HL-60 (cell line): ENCODE measurements at regions not wholly inside any gene's neighbourhood (a gene's known extent, or its start where the extent isn't known, plus 50 kb on each side); places are given as distances from the start of the nearest gene placed in this dataset.
A peak's percentile ranks its signal among the peaks of the same experiment; 100 is the strongest.

Experiments used
- DNase-seq, 2 experiments: peaks; one replicate each; pipeline ENCODE4 v3.0.0-alpha.2; 2010 to 2020; ENCODE audit warnings: low read depth in 1 of 2, low spot score in 1 of 2
- H3K27ac ChIP-seq: fragments of 250-450 bp; sonication (Bioruptor Pico); replicated peaks from 2 replicates; pipeline ENCODE4 v1.5.1; 2020; ENCODE audit warnings: mild to moderate bottlenecking, moderate library complexity
- H3K27me3 ChIP-seq: fragments of 250-450 bp; sonication (Bioruptor Pico); 2 replicates; pipeline ENCODE4 v1.5.1; 2021; ENCODE audit warnings: mild to moderate bottlenecking, moderate library complexity; ENCODE audit not compliant: insufficient read depth, poor library complexity, severe bottlenecking
- H3K4me3 ChIP-seq: replicated peaks from 2 replicates; pipeline ENCODE4 v1.5.1; 2011; ENCODE audit warnings: mild to moderate bottlenecking, control low read depth, low read length; ENCODE audit not compliant: insufficient read depth
- GABPA ChIP-seq: IDR thresholded peaks from 2 replicates; pipeline ENCODE4 v1.6.1; 2012; ENCODE audit warnings: low read depth
- POLR2AphosphoS5 ChIP-seq: IDR thresholded peaks from 2 replicates; pipeline ENCODE4 v1.6.1; 2012; ENCODE audit warnings: low read depth
- SPI1 ChIP-seq: IDR thresholded peaks from 2 replicates; pipeline ENCODE4 v1.6.1; 2012; ENCODE audit warnings: low read depth, mild to moderate bottlenecking, borderline replicate concordance
- TF ChIP-seq, protein P1 (sequence below): IDR thresholded peaks from 2 replicates; pipeline ENCODE4 v1.6.1; 2012; ENCODE audit warnings: low read depth; ENCODE audit not compliant: insufficient replicate concordance
- TF ChIP-seq, protein P2 (sequence below): IDR thresholded peaks from one replicate; pipeline ENCODE4 v1.5.1; 2011; ENCODE audit warnings: low read length, control low read depth, inconsistent platforms; ENCODE audit not compliant: insufficient read depth

DNA sequence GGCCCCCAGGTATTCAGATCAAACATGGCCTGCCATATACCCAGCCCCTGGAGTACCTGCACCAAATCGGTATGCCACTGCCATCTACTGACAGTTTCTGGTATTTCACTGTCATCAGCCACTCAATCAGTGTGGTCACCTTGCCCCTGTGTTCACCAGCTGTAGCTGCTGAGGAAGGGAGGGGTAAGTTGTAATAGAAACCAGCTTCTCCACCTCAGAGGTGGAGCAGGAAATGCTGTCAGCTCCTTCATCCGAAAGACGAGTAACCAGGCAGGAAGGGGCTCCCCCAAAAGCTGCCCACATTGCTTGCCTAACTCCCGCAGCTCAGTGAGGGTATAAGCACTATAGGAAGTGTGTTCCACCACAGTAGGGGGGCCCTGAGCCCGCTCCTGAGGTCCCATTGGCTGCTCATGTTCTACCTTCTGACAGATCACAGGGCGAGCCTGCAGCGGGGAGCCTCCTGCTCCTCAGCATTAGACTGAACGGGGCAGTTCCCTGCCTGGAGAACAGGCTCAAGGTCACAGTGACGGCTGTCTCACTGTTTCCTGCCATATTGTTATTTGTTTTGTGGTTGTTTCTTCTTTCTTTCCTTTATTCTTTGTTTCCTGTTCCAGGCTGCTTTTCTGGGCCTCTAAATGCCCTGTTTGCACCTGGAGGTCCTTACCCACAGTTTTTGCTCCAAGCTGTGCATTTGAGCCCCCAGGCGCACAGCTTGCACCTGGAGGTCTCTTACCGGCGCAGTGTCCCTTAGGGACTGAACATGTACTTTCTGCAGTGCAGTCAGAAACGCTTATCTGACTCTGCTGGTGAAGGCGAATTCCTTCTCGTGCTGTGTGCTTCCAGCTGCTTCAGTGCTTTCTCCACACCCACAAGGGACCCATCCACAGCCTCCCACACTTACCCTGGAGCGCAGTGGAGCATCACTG, 1638.3 kb downstream of the MRPL39 start:
- TF ChIP-seq, protein P1, sequence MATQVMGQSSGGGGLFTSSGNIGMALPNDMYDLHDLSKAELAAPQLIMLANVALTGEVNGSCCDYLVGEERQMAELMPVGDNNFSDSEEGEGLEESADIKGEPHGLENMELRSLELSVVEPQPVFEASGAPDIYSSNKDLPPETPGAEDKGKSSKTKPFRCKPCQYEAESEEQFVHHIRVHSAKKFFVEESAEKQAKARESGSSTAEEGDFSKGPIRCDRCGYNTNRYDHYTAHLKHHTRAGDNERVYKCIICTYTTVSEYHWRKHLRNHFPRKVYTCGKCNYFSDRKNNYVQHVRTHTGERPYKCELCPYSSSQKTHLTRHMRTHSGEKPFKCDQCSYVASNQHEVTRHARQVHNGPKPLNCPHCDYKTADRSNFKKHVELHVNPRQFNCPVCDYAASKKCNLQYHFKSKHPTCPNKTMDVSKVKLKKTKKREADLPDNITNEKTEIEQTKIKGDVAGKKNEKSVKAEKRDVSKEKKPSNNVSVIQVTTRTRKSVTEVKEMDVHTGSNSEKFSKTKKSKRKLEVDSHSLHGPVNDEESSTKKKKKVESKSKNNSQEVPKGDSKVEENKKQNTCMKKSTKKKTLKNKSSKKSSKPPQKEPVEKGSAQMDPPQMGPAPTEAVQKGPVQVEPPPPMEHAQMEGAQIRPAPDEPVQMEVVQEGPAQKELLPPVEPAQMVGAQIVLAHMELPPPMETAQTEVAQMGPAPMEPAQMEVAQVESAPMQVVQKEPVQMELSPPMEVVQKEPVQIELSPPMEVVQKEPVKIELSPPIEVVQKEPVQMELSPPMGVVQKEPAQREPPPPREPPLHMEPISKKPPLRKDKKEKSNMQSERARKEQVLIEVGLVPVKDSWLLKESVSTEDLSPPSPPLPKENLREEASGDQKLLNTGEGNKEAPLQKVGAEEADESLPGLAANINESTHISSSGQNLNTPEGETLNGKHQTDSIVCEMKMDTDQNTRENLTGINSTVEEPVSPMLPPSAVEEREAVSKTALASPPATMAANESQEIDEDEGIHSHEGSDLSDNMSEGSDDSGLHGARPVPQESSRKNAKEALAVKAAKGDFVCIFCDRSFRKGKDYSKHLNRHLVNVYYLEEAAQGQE, result no peak
- peak; percentile 70 for TF ChIP-seq POLR2AphosphoS5
- peak; percentile 52; the same call in 1 of the 2 replicates for TF ChIP-seq SPI1
- peak; percentile 48; the same call in 1 of the 2 replicates for TF ChIP-seq GABPA
- TF ChIP-seq, protein P2, sequence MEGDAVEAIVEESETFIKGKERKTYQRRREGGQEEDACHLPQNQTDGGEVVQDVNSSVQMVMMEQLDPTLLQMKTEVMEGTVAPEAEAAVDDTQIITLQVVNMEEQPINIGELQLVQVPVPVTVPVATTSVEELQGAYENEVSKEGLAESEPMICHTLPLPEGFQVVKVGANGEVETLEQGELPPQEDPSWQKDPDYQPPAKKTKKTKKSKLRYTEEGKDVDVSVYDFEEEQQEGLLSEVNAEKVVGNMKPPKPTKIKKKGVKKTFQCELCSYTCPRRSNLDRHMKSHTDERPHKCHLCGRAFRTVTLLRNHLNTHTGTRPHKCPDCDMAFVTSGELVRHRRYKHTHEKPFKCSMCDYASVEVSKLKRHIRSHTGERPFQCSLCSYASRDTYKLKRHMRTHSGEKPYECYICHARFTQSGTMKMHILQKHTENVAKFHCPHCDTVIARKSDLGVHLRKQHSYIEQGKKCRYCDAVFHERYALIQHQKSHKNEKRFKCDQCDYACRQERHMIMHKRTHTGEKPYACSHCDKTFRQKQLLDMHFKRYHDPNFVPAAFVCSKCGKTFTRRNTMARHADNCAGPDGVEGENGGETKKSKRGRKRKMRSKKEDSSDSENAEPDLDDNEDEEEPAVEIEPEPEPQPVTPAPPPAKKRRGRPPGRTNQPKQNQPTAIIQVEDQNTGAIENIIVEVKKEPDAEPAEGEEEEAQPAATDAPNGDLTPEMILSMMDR, result peak; percentile 65
- peak; percentile 70 to 91 for DNase-seq
- peak overlapping the region; percentile 37 for H3K27ac ChIP-seq
- H3K27me3 ChIP-seq, result no peaks in the 10 kb centered on the region
- H3K4me3 ChIP-seq, result no peak overlapping the region

DNA sequence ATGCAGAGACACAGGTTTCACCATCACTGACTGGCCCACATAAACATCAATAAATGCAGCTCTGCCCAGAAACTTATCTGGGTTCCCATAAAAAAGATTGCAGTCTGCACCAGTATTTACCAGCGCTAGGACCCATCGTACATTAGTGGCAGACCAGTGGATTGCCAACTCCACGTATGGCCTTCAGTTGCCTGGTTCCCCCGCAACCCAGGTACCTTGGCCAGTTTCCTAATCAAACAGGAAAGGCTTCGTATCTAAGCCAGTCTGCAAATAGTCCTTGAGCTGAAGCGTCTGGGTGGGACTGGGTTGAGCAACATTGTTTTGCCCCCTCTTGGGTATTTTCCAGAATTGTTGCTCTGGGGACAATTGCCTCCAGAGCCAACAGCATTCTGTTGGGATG, 1639.3 kb downstream of the MRPL39 start:
- no peak for DNase-seq
- Histone ChIP-seq H3K27ac (no peak overlapping the region), H3K4me3 (no peak overlapping the region), H3K27me3 (no peaks in the 10 kb centered on the region)
- no peak for TF ChIP-seq POLR2AphosphoS5
- TF ChIP-seq GABPA, result no peak
- TF ChIP-seq, protein P1, result no peak
- TF ChIP-seq SPI1, result no peak
- TF ChIP-seq, protein P2, result no peak

DNA sequence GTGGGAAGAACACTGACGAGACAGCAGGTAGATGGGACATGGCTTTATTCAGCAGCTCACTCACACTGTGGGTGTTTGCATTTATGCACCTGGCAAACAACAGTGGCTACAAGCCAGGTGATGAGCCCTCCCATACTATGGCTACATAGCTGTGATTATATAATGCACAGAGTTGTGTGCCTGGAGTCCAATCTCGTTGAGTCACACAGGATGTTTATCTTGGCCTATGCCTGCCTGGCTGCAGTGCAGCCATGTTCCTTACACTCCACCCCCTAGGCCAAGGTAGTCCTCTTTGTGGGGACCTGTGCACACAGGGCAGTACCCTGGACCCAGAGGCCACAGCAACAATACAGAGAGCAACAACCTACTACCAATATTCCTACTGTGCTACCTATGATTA, 1643.8 kb downstream of the MRPL39 start:
- no peak for DNase-seq
- Histone ChIP-seq H3K27me3 (no peaks in the 10 kb centered on the region), H3K4me3 (no peak overlapping the region), H3K27ac (no peak overlapping the region)
- no peak for TF ChIP-seq SPI1
- TF ChIP-seq, protein P2, result no peak
- TF ChIP-seq, protein P1, result no peak
- no peak for TF ChIP-seq GABPA
- TF ChIP-seq POLR2AphosphoS5, result no peak
